T-cell (primary cell): ENCODE measurements at regions not wholly inside any gene's neighbourhood (a gene's known extent, or its start where the extent isn't known, plus 50 kb on each side); places are given as distances from the start of the nearest gene placed in this dataset.

Experiments used
- ATAC-seq, 4 experiments: fragments of 200-7000 bp in 3 of 4; fragments of 150-1000 bp in 1 of 4; cut with Tn5 transposase; replicated peaks in 1 of 4; 1 replicate in 3 of 4; 2 replicates in 1 of 4; pipeline ENCODE4 v1.10.0; 2021; ENCODE audit warnings: moderate library complexity in 3 of 4, mild to moderate bottlenecking in 2 of 4, moderate number of reproducible peaks in 1 of 4
- CTCF ChIA-PET, 2 donors: fragments of 300-600 bp; sonication (Branson Sonifier 250); formaldehyde crosslinking; loops; one replicate each; lab custom pipeline; 2022; ENCODE audit warnings: antibody characterized with exemption in 2 of 2; lab: Charles Lee
- POLR2A ChIA-PET, 2 donors: fragments of 300-600 bp; sonication (Branson Sonifier 250); formaldehyde crosslinking; loops; one replicate each; lab custom pipeline; 2022; ENCODE audit warnings: antibody characterized with exemption in 2 of 2; lab: Charles Lee
- DNase-seq, 35 experiments: peaks; one replicate each; pipeline versions ENCODE4 v3.0.0 to v3.0.0-alpha.2; 2013 to 2023
- H3K27ac ChIP-seq: one replicate; pipeline ENCODE4 v1.5.1; 2013; ENCODE audit warnings: low read length
- H3K27me3 ChIP-seq, 2 experiments: replicated peaks in 1 of 2; 1 replicate in 1 of 2; 2 replicates in 1 of 2; pipeline versions ENCODE4 v1.6.1 to v1.7.0; 2013; ENCODE audit warnings: low read length in 1 of 2, mixed read lengths in 1 of 2; ENCODE audit not compliant: control insufficient read depth in 2 of 2, insufficient read depth in 2 of 2; ENCODE audit errors: extremely low read depth in 1 of 2
- H3K36me3 ChIP-seq, 2 donors: 1 replicate in 1 of 2; 2 replicates in 1 of 2; pipeline versions ENCODE4 v1.6.1 to v1.7.0; 2013; ENCODE audit warnings: low read length in 1 of 2; ENCODE audit not compliant: control insufficient read depth in 2 of 2, insufficient read depth in 1 of 2; ENCODE audit errors: extremely low read depth in 1 of 2
- H3K4me1 ChIP-seq, 2 experiments: 1 replicate in 1 of 2; 2 replicates in 1 of 2; pipeline versions ENCODE4 v1.6.1 to v1.7.0; 2013; ENCODE audit warnings: low read length in 2 of 2, mixed read lengths in 1 of 2; ENCODE audit not compliant: insufficient read depth in 2 of 2, control insufficient read depth in 1 of 2; ENCODE audit errors: extremely low read depth in 1 of 2
- H3K4me3 ChIP-seq, 2 donors: 1 replicate in 1 of 2; 2 replicates in 1 of 2; pipeline versions ENCODE4 v1.5.1 to v1.7.0; 2013; ENCODE audit warnings: mild to moderate bottlenecking in 2 of 2, low read length in 1 of 2, moderate library complexity in 1 of 2; ENCODE audit not compliant: control insufficient read depth in 1 of 2; ENCODE audit errors: extremely low read depth in 1 of 2
- H3K9me3 ChIP-seq: 2 replicates; pipeline ENCODE4 v1.7.0; 2013
- H3K27ac Mint-ChIP-seq, 2 donors: one replicate each; pipeline ENCODE4 v1.8.0; 2020 to 2021; ENCODE audit warnings: mild to moderate bottlenecking in 2 of 2, mixed read lengths in 2 of 2
- H3K27me3 Mint-ChIP-seq, 2 donors: one replicate each; pipeline ENCODE4 v1.8.0; 2021 to 2022; ENCODE audit warnings: mixed read lengths in 2 of 2
- H3K36me3 Mint-ChIP-seq: one replicate; pipeline ENCODE4 v1.8.0; 2021; ENCODE audit warnings: mixed read lengths
- H3K4me1 Mint-ChIP-seq, 3 donors: one replicate each; pipeline ENCODE4 v1.8.0; 2020 to 2022; ENCODE audit warnings: mixed read lengths in 3 of 3, mild to moderate bottlenecking in 1 of 3
- H3K4me3 Mint-ChIP-seq, 3 donors: one replicate each; pipeline ENCODE4 v1.8.0; 2020 to 2022; ENCODE audit warnings: mild to moderate bottlenecking in 3 of 3, mixed read lengths in 3 of 3, moderate library complexity in 3 of 3
- H3K9me3 Mint-ChIP-seq, 3 donors: one replicate each; pipeline ENCODE4 v1.8.0; 2020 to 2022; ENCODE audit warnings: mixed read lengths in 3 of 3
- WGBS: methylation state at CpG from one replicate; pipeline ENCODE4 v1.1.5; 2013; ENCODE audit warnings: missing lambda C conversion rate; ENCODE audit not compliant: insufficient coverage; 5-methylcytosine and 5-hydroxymethylcytosine counted together

DNA sequence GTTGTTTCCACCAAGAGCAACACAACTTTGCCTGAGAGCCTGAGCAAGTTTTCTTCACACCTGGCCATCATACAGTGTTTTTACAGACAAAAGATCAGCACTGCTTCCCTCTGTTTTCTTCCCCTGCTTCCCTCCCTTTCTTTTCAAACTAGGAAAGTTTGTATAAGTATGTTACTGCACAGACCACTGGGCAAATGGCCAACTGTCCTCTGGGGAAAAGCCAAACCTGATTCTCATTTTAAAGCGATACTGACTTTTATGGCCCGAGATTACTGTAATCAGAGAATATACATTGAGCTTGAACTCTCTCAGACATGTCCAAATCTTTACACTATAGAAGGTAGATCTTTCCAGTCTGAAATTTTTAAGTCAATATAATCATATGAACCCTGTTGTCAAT, 415.0 kb downstream of the NFIB start:
- ATAC-seq = no peak
- H3K27me3 ChIP-seq = no peaks in the 10 kb centered on the region
- H3K36me3 ChIP-seq = no peaks in the 10 kb centered on the region
- CTCF ChIA-PET = no interaction called here
- no peaks in the 10 kb centered on the region for H3K36me3 Mint-ChIP-seq
- H3K4me1 ChIP-seq = no peaks in the 10 kb centered on the region
- no peak overlapping the region for H3K4me3 Mint-ChIP-seq
- no peak overlapping the region for H3K27ac Mint-ChIP-seq
- POLR2A ChIA-PET = no interaction called here
- no peak for DNase-seq
- H3K4me1 Mint-ChIP-seq = no peaks in the 10 kb centered on the region
- peaks cover 0 to 4% (median 4%) of the 10 kb centered on the region in 3 donors for H3K9me3 Mint-ChIP-seq
- H3K27ac ChIP-seq = no peak overlapping the region
- no peaks in the 10 kb centered on the region for H3K27me3 Mint-ChIP-seq
- H3K9me3 ChIP-seq = no peaks in the 10 kb centered on the region
- H3K4me3 ChIP-seq = no peak overlapping the region
- WGBS = no CpG with 5 or more reads among the region's 2 CpGs

DNA sequence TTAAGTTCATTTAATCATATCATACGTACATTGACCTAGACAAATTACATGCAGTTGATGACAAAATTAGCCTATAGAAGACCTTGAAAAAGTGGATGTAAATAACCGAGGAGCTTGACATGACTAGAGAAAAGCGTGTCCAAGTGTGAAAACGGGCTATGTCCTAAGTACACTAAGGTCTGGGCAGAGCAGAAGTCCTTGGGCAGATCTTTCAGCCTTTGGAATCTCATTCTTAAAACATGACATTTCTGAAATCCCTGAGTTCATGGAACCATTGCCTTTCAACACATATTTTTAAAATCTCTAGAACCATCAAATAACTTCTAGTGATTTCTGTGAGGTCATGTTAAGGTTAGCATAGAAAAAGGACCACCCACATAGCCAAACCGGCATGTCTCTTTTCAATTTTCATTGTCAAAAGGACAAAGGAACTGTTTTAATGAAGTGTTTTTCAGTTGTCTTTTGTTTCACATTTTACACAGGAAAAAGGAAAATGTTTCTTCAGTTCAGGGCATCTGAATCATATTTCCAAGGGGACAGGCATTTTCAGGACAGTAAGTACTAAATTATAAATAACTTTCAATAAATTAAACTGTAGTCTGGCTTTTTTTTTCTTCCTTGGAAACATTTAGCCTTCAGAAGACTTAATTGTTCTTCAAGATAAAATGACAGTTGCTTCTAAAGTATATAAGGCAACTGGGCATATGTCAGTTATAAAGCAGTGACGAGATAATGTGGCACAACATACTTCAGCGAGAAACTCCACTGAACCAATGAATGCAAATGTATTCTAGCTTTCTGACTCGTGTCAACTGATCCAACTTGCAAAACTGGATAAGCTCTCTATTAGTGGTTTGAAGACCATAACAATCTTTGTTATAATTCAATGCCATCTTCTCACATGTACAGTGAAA, 416.8 kb downstream of the NFIB start:
- H3K9me3 ChIP-seq = no peaks in the 10 kb centered on the region
- ChIA-PET POLR2A (no interaction called here), CTCF (no interaction called here)
- Mint-ChIP-seq H3K27me3 (no peaks in the 10 kb centered on the region), H3K27ac (no peak overlapping the region), H3K4me1 (no peaks in the 10 kb centered on the region), H3K4me3 (no peak overlapping the region), H3K9me3 (peaks cover 4 to 7% (median 4%) of the 10 kb centered on the region in 3 donors), H3K36me3 (no peaks in the 10 kb centered on the region)
- H3K4me1 ChIP-seq = no peaks in the 10 kb centered on the region
- no peaks in the 10 kb centered on the region for H3K27me3 ChIP-seq
- H3K4me3 ChIP-seq = no peak overlapping the region
- no peak for DNase-seq
- no peak for ATAC-seq
- H3K27ac ChIP-seq = no peak overlapping the region
- 73% methylated on average over 3 of the region's 8 CpGs for WGBS
- H3K36me3 ChIP-seq = no peaks in the 10 kb centered on the region

DNA sequence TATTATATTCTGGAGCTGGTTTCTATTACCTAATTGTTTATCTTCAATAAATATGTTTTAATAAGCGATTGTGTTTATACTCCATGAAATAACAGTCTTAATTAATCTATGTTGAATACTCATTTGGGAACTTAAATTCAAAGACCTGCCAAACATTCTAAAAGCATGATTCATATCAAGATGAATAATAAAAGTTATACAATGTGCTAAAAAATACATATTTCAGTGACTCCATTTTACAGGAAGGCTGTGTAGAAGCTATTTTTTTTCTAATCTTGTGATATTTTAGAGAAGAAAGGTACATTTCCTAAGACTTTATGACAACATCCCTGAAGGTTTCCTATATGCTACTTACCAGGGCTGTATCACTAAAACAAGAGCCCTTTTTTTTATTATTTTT, 417.9 kb downstream of the NFIB start:
- no CpG with 5 or more reads among the region's 1 CpG for WGBS

DNA sequence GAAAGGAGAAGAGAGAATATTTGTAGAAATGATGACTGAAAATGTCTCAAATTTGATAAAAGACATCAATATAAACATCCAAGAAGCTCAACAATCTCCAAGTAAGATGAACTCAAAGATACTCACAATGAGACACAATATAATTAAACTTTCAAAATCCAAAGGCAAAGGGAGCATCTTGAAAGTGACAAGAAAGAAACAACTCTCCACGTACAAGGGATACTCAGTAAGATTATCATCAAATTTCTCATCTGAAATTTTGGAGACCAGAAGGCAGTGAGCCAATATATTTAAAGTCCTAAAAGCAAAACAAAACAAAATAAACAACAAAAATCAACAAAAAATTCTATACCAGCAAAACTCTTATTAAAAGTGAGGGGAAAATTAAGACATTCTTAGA, 428.7 kb downstream of the NFIB start:
- Histone ChIP-seq H3K27ac (no peak overlapping the region), H3K4me1 (no peaks in the 10 kb centered on the region), H3K4me3 (no peak overlapping the region), H3K27me3 (no peaks in the 10 kb centered on the region), H3K9me3 (no peaks in the 10 kb centered on the region), H3K36me3 (no peaks in the 10 kb centered on the region)
- CTCF ChIA-PET = no interaction called here
- ATAC-seq (no peak), DNase-seq (no peak)
- no CpG with 5 or more reads among the region's 1 CpG for WGBS
- Mint-ChIP-seq H3K36me3 (no peaks in the 10 kb centered on the region), H3K27me3 (no peaks in the 10 kb centered on the region), H3K27ac (no peak overlapping the region), H3K4me3 (no peak overlapping the region), H3K4me1 (no peaks in the 10 kb centered on the region), H3K9me3 (peaks cover 9 to 38% (median 30%) of the 10 kb centered on the region in 3 donors)
- POLR2A ChIA-PET = no interaction called here

More for the DNA sequence above, 417.9 kb downstream of the NFIB start:
- Histone ChIP-seq H3K27ac (no peak overlapping the region), H3K4me1 (no peaks in the 10 kb centered on the region), H3K9me3 (no peaks in the 10 kb centered on the region), H3K27me3 (no peaks in the 10 kb centered on the region), H3K4me3 (no peak overlapping the region), H3K36me3 (no peaks in the 10 kb centered on the region)
- DNase-seq (no peak), ATAC-seq (no peak)
- CTCF ChIA-PET = no interaction called here
- H3K27ac Mint-ChIP-seq = no peak overlapping the region
- no peaks in the 10 kb centered on the region for H3K4me1 Mint-ChIP-seq
- H3K36me3 Mint-ChIP-seq = no peaks in the 10 kb centered on the region
- H3K9me3 Mint-ChIP-seq = peaks cover 4 to 14% (median 4%) of the 10 kb centered on the region in 3 donors
- POLR2A ChIA-PET = no interaction called here
- no peak overlapping the region for H3K4me3 Mint-ChIP-seq
- H3K27me3 Mint-ChIP-seq = no peaks in the 10 kb centered on the region

DNA sequence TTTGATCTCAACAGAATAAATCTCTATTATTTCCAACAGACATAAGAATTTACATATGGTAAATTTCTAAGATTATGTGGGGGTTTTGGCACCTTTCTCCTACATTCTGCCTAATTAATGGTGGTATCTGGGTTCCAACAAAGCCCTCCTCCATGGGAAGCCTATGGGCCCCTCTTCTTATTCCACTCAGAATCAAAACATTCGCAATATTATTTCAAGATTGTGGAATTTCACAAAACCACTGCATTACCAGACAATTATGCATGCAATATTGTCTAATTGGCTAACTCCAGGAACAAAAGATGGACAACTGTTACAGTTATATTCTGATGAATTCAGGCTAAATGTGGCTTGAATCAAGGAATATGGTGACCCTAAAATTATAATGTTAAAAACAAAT, 434.0 kb downstream of the NFIB start:
- ChIA-PET POLR2A (no interaction called here), CTCF (no interaction called here)
- DNase-seq (no peak), ATAC-seq (no peak)
- Histone ChIP-seq H3K9me3 (no peaks in the 10 kb centered on the region), H3K4me1 (no peaks in the 10 kb centered on the region), H3K36me3 (no peaks in the 10 kb centered on the region), H3K4me3 (no peak overlapping the region), H3K27ac (no peak overlapping the region), H3K27me3 (no peaks in the 10 kb centered on the region)
- Mint-ChIP-seq H3K4me3 (no peak overlapping the region), H3K27me3 (no peaks in the 10 kb centered on the region), H3K27ac (no peak overlapping the region), H3K4me1 (no peaks in the 10 kb centered on the region), H3K36me3 (no peaks in the 10 kb centered on the region), H3K9me3 (peaks cover 9 to 28% (median 21%) of the 10 kb centered on the region in 3 donors)
- WGBS = no CpG with 5 or more reads among the region's 1 CpG

DNA sequence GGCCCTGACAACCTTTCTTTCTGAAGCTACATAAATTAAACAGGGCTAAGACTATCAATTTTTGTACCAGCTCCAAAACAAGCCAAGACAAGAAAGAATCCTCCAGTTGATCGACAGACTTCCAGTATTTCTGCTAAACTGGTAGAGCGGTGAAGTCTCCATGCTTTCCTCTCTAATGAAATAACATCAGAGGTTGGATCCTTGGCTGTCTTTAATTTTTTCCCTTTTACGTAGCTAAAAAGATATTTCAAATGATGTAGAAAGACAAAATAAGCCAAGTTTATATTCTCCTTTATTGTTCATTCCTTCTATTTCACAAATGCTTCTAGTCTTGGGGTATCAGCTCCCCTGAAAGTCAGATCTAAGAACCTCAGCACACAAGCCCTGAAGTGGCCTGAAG, 434.9 kb downstream of the NFIB start:
- Mint-ChIP-seq H3K36me3 (no peaks in the 10 kb centered on the region), H3K27ac (no peak overlapping the region), H3K4me3 (no peak overlapping the region), H3K9me3 (peaks cover 8 to 22% (median 22%) of the 10 kb centered on the region in 3 donors), H3K27me3 (no peaks in the 10 kb centered on the region), H3K4me1 (no peaks in the 10 kb centered on the region)
- Histone ChIP-seq H3K9me3 (no peaks in the 10 kb centered on the region), H3K27me3 (no peaks in the 10 kb centered on the region), H3K36me3 (no peaks in the 10 kb centered on the region), H3K4me3 (no peak overlapping the region), H3K27ac (no peak overlapping the region), H3K4me1 (no peaks in the 10 kb centered on the region)
- POLR2A ChIA-PET = no interaction called here
- no peak for ATAC-seq
- no peak for DNase-seq
- CTCF ChIA-PET = interaction anchor here in 1 of 2 donors (0.7 kb wide), 1 partner anchor 520 kb away, joined by 3 read pairs; no protein-coding TSS in a partner anchor
- 80% methylated on average over 1 of the region's 3 CpGs for WGBS
